ENCODE measurements at regions not wholly inside any gene's neighbourhood (a gene's known extent, or its start where the extent isn't known, plus 50 kb on each side); places are given as distances from the start of the nearest gene placed in this dataset.

DNA sequence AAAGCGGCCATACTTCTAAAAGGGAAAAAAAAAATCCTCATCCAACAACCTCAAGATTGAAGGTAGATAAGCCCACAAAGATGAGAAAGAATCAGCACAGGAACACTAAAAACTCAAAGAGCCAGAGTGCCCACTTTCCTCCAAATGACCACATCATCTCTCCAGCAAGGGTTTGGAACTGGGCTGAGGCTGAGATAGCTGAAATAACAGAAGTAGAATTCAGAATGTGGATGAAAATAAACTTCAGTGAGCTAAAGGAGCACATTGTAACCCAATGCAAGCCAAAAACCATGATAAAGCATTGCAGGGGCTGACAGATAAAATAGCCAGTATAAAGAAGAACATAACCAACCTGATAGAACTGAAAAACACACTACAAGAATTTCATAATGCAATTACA is 158.7 kb upstream of the UBE2E2 start:
- Mint-ChIP-seq H3K4me1 (no peaks in the 10 kb centered on the region), H3K27me3 (no peaks in the 10 kb centered on the region), H3K4me3 (no peak overlapping the region), H3K36me3 (no peaks in the 10 kb centered on the region), H3K27ac (no peak overlapping the region), H3K9me3 (ENCODE audit: low read depth) (peaks cover 12% of the 10 kb centered on the region)
- no peak for DNase-seq
- CTCF ChIA-PET = no interaction called here
- no peak for ATAC-seq

DNA sequence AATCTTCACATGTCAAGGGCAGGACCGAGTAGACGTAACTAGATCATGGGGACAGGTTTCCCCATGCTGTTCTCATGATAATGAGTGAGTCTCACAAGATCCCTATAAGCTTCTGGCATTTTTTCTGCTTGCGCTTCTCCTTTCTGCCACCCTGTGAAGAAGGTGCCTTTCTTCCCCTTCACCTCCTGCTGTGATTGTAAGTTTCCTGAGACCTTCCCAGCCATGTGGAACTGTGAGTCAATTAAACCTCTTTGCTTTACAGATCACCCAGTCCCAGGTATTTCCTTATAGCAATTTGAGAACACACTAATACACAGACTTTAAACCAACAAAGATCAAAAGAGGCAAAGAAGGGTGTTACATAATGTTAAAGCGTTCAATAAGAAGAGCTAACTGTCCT is 156.6 kb upstream of the UBE2E2 start:
- no peak overlapping the region for H3K27ac Mint-ChIP-seq
- H3K9me3 Mint-ChIP-seq (ENCODE audit: low read depth) = peaks cover 12% of the 10 kb centered on the region
- CTCF ChIA-PET = no interaction called here
- no peak overlapping the region for H3K4me3 Mint-ChIP-seq
- ATAC-seq (no peak), DNase-seq (no peak)
- no peaks in the 10 kb centered on the region for H3K4me1 Mint-ChIP-seq
- H3K36me3 Mint-ChIP-seq = no peaks in the 10 kb centered on the region
- no peaks in the 10 kb centered on the region for H3K27me3 Mint-ChIP-seq

DNA sequence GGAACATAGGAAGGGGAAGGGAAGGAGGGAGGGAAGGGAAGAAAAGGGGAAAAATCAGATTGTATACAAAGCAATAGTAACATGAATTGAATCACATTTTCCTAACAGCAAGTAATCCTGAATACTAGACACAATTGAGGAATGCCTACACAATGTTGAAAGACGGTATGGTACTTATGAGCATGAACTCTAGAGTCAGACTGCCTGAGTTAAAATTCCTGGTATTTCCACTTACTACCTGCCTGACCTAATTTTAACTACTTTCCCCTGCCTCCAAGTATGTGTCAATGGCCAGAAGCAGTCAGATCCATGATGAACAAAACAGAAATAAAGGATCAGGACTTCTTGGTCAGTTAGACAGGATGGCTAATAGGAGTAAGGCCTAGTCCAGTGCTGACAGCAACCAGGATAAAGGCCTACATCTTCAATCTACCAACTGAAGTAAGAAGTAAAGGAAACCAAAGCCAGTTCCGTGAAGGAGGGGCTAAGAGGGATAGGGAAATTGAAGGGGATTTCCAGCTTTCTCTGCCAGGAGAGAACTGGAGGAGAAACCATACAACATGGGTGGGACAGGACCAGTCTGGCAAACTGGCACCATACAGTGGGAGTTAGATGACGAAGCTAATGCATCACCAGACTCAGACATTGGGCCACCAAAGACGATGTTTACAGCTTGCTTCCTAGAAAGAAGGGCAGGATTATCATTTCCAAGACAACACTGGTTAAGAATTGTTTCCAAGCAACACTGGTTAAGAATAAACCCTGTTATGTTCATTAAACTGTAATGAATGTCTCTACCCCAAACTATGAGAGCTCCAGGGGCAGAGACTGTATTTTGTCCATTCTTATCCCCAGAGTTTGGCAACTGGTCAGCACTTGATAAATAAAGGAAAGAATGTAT is 151.6 kb upstream of the UBE2E2 start:
- Mint-ChIP-seq H3K4me1 (no peaks in the 10 kb centered on the region), H3K36me3 (no peaks in the 10 kb centered on the region), H3K9me3 (ENCODE audit: low read depth) (peaks cover 5% of the 10 kb centered on the region), H3K27me3 (no peaks in the 10 kb centered on the region), H3K27ac (no peak overlapping the region), H3K4me3 (no peak overlapping the region)
- no peak for ATAC-seq
- CTCF ChIA-PET = no interaction called here
- no peak for DNase-seq

DNA sequence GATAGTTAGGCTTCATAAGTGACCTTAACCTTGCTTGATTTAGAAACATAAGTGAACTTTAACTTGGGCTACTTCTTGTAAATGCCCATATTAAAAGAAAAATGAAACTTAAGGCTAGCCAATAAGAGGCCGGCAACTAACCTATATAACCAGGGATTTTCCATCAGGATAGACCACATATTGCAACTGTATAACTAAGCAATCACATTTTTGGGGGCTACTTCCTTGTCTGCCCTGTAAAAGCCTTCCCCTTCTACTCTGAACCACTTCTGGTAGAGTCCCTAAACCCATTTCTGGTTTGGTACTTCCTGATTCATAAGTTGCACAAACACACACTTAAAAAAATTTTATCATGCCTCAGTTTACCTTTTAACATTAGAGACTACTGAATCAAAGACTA is 150.9 kb upstream of the UBE2E2 start:
- no peaks in the 10 kb centered on the region for H3K36me3 Mint-ChIP-seq
- H3K27me3 Mint-ChIP-seq = no peaks in the 10 kb centered on the region
- DNase-seq = no peak
- no peak for ATAC-seq
- CTCF ChIA-PET = no interaction called here
- no peaks in the 10 kb centered on the region for H3K4me1 Mint-ChIP-seq
- no peak overlapping the region for H3K27ac Mint-ChIP-seq
- peaks cover 2% of the 10 kb centered on the region for H3K9me3 Mint-ChIP-seq (ENCODE audit: low read depth)
- H3K4me3 Mint-ChIP-seq = no peak overlapping the region

DNA sequence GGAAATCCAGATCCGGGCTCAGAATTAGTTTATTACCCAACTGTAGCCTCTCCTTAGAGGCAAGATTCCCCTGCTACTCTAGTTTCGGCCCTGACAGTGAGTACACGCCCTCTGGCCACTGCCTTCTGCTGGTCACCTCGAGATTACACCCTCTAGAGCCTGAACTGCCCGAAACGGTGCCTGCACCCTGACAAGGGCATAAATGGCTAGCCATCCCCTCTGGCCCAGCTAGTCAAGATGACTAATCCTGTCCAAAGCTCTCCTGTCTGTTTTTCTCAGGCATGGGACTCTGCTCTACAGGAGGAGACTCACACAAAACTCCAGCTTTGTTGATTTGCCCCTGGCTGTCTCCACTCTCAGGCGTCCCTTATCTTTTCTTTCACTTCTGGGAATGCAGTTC is 150.5 kb upstream of the UBE2E2 start:
- Mint-ChIP-seq H3K27me3 (no peaks in the 10 kb centered on the region), H3K4me3 (no peak overlapping the region), H3K9me3 (ENCODE audit: low read depth) (no peaks in the 10 kb centered on the region), H3K4me1 (no peaks in the 10 kb centered on the region), H3K36me3 (no peaks in the 10 kb centered on the region), H3K27ac (no peak overlapping the region)
- CTCF ChIA-PET = no interaction called here
- ATAC-seq (no peak), DNase-seq (no peak)

DNA sequence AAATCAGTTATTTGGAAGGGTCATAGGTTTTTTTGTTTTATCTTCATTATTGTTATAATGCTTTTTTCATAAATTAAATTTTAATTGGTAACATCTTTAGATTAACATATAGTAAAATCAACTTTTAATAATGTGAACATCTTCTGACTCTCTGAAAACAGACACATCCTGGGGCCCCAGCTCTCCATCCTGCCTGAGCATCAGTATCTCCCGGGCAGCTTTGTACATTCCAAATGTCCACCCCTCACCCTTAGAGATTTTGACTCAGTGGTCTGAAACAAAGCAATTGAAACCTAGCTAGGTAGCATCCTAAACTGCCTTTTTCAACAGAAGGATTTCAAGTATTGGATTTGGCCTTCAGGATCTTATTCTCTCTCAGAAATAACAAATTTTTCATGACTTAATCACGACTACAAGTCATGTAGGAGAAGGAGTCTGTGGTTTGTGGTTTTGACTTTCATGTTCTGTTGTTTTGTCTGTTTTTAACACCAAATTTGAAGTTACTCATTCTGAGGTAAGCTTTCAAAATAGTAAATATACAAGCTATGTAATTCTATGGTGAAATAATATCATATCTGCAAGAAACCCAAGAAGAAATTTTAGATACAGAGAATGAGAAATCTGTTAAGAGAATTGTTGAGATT is 147.3 kb upstream of the UBE2E2 start:
- Mint-ChIP-seq H3K9me3 (ENCODE audit: low read depth) (peaks cover under 1% of the 10 kb centered on the region), H3K4me3 (no peak overlapping the region), H3K27ac (no peak overlapping the region), H3K36me3 (no peaks in the 10 kb centered on the region), H3K4me1 (no peaks in the 10 kb centered on the region), H3K27me3 (no peaks in the 10 kb centered on the region)
- ATAC-seq (no peak), DNase-seq (no peak)
- CTCF ChIA-PET = no interaction called here

DNA sequence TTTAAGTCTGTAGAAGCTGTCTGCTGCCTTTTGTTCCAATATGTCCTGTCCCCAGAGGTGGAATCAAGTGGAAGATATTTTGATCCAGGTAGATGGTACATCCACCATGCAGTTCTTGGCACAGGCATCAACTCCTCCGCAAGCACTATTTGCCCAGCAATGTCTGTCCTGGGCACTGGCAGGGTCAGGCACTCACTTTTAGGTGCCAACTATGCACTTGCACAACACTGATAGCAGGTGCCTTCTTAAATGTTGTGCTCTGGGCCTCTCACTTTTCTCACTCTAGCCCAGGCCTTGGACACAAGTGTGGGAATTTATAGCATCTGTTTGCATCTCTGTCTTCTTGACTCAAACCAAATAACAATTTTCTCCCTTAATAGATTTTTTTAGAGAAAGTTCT is 140.5 kb upstream of the UBE2E2 start:
- Mint-ChIP-seq H3K4me1 (no peaks in the 10 kb centered on the region), H3K27ac (no peak overlapping the region), H3K27me3 (no peaks in the 10 kb centered on the region), H3K4me3 (no peak overlapping the region), H3K36me3 (no peaks in the 10 kb centered on the region), H3K9me3 (ENCODE audit: low read depth) (peaks cover 6% of the 10 kb centered on the region)
- ATAC-seq (no peak), DNase-seq (no peak)
- CTCF ChIA-PET = no interaction called here

DNA sequence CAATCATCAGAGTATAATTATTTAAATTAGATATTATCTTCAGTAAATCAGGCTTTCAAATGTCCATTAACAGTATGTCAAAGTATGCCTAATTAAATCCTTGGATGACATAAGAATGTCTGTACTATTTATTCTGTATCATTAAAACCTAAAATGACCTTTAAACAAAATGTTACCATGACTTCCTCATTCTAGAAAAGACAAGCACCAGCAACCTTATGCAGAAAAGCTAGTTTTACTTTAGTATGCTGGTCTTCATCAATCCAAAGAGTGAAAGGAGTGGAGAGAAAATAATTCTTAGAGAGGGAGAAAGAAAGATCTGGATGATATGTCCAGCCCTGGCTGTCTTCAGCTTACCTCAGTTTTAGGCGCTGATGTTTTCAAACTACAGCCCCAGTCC is 140.1 kb upstream of the UBE2E2 start:
- H3K4me1 Mint-ChIP-seq = no peaks in the 10 kb centered on the region
- no peak overlapping the region for H3K27ac Mint-ChIP-seq
- ATAC-seq (no peak), DNase-seq (no peak)
- CTCF ChIA-PET = no interaction called here
- H3K27me3 Mint-ChIP-seq = no peaks in the 10 kb centered on the region
- no peaks in the 10 kb centered on the region for H3K36me3 Mint-ChIP-seq
- H3K4me3 Mint-ChIP-seq = no peak overlapping the region
- peaks cover 6% of the 10 kb centered on the region for H3K9me3 Mint-ChIP-seq (ENCODE audit: low read depth)

DNA sequence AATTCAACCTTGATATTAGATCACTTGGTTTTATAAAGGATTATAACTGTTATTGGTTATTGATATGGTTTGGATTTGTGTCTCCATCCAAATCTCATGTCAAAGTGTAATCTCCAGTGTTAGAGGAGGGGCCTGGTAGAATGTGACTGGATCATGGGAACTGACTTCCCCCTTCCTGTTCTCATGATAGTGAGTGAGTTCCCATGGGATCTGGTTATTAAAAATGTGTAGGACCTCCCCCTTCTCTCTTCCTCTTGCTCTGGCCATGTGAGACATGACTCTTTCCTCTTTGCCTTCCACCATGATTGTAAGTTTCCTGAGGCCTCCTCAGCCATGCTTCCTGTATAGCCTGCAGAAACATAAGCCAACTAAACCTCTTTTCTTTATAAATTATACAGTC is 136.0 kb upstream of the UBE2E2 start:
- H3K4me3 Mint-ChIP-seq = no peak overlapping the region
- DNase-seq (no peak), ATAC-seq (no peak)
- CTCF ChIA-PET = no interaction called here
- H3K9me3 Mint-ChIP-seq (ENCODE audit: low read depth) = peaks cover 2% of the 10 kb centered on the region
- H3K27me3 Mint-ChIP-seq = no peaks in the 10 kb centered on the region
- H3K4me1 Mint-ChIP-seq = no peaks in the 10 kb centered on the region
- H3K27ac Mint-ChIP-seq = no peak overlapping the region
- H3K36me3 Mint-ChIP-seq = no peaks in the 10 kb centered on the region

DNA sequence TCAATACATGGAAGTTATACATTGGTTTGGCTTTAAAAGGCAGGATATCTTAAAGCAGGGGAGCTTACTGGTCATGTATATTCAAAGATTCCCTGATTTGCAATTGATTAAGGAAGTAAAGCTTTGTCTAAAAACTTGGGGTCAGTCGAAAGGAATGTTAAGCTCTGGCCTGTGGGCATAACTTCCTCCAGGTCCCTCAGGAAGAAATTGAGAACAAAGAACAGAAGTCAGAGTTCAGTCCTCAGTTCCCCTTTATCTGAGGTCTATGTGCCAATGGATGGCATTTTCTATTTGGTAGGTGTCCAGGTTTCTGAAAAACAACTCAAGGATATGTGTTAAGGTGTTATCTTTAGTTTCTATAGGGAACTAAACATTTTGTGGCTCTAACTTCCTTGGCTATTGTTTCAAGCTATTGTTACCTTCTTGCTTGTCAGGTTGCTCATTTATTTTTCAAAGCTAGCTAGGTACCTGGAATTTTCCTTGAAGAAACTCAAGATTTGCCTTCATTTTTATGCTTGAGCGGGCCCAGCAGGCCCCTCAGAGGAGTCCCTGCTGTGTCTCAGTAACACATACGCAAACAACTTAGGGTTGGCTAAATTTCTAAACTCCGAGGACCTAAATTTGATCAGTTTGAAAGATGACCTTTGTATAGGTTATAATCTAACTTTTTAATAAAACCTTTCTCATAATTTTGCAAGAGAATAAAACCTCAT is 135.0 kb upstream of the UBE2E2 start:
- DNase-seq = no peak
- no peaks in the 10 kb centered on the region for H3K4me1 Mint-ChIP-seq
- no peaks in the 10 kb centered on the region for H3K36me3 Mint-ChIP-seq
- CTCF ChIA-PET = no interaction called here
- H3K27me3 Mint-ChIP-seq = no peaks in the 10 kb centered on the region
- H3K4me3 Mint-ChIP-seq = no peak overlapping the region
- no peak overlapping the region for H3K27ac Mint-ChIP-seq
- ATAC-seq = no peak
- peaks cover 2% of the 10 kb centered on the region for H3K9me3 Mint-ChIP-seq (ENCODE audit: low read depth)

DNA sequence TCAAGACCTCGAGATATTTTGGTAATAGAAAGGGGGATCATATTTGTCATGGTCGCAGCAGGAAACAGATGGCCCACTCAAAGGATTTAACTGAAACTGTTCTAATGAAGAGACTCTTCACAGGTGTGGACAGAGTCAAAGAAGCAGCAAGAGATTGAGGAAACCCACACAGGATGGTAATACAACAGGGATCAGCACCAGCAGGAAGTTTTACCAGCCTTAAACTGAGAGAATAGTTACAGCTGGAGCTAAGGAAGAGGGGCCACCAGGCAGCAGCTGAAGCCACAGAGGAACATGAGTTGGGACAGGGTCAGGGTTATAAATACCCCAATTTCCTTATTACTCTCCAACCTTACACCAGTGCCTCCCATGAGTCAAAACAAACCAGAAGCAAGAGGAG is 131.8 kb upstream of the UBE2E2 start:
- H3K9me3 Mint-ChIP-seq (ENCODE audit: low read depth) = peaks cover 2% of the 10 kb centered on the region
- no peaks in the 10 kb centered on the region for H3K36me3 Mint-ChIP-seq
- DNase-seq = no peak
- no peak for ATAC-seq
- CTCF ChIA-PET = no interaction called here
- no peak overlapping the region for H3K27ac Mint-ChIP-seq
- no peak overlapping the region for H3K4me3 Mint-ChIP-seq
- no peaks in the 10 kb centered on the region for H3K27me3 Mint-ChIP-seq
- H3K4me1 Mint-ChIP-seq = no peaks in the 10 kb centered on the region

DNA sequence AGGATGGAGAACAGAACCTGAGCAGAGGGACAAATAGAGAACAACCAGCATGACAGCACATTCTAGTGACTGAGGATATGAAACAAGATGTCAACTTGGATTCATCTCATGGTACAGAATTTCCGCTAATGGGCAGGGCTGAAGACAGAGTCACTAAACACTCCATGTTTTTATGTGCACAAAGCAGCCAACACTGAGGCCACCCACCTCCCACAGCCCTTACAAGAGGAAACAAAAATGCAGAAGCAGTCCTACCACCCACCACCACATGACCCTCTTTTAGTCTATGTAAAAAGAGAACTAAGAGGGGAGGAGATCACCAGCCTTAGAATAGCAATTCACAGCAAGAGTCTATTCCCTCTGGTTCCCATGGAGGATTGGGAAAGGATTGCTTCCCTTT is 131.4 kb upstream of the UBE2E2 start:
- CTCF ChIA-PET = no interaction called here
- Mint-ChIP-seq H3K4me3 (no peak overlapping the region), H3K4me1 (no peaks in the 10 kb centered on the region), H3K36me3 (no peaks in the 10 kb centered on the region), H3K27me3 (no peaks in the 10 kb centered on the region), H3K27ac (no peak overlapping the region), H3K9me3 (ENCODE audit: low read depth) (peaks cover 2% of the 10 kb centered on the region)
- ATAC-seq (no peak), DNase-seq (no peak)

DNA sequence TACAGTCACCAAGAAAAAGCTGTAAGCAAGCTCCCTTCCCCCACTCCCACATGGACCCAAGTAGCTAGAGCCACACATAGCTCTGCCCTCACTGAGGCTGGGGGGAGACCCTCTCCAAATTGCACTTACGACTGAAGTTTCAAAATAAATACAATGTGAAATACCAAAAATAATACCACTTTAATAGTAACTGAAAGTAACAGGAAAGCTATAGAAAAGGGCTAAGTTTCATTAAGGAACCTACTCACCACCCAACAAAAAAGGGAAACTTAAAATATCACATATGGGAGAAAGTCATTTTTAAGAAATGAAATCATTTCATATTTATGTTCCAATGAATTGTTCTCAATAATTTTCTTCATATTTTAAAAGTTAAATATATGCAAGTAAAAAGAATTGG is 130.4 kb upstream of the UBE2E2 start:
- Mint-ChIP-seq H3K27ac (no peak overlapping the region), H3K36me3 (no peaks in the 10 kb centered on the region), H3K4me1 (no peaks in the 10 kb centered on the region), H3K4me3 (no peak overlapping the region), H3K27me3 (no peaks in the 10 kb centered on the region), H3K9me3 (ENCODE audit: low read depth) (peaks cover 2% of the 10 kb centered on the region)
- ATAC-seq (no peak), DNase-seq (no peak)
- CTCF ChIA-PET = no interaction called here

DNA sequence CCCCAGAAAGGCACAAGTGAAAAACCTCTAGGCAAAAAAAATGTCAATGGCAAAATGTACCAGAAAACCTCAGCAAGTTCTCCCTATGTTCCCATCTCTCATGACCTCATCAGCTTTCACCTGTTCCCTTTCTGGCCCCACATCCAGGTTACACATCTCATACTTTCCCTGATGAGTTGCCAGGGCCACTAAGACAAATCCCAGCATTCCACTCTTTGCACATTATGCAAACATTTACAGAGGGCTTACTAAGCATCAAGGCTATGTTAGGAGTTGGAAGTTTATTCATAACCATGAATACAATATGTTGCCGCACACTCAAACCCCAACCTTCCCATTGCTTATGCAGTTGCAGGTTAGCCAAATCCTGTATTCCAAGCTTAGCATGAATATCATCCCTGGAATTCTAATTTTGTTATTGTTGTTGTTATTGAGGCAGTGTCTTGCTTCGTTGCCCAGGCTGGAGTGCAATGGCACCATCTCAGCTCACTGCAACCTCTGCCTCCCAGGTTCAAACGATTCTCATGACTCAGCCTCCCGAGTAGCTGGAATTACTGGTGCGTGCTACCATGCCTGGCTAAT is 129.3 kb upstream of the UBE2E2 start:
- Mint-ChIP-seq H3K4me3 (no peak overlapping the region), H3K27ac (no peak overlapping the region), H3K4me1 (no peaks in the 10 kb centered on the region), H3K36me3 (no peaks in the 10 kb centered on the region), H3K9me3 (ENCODE audit: low read depth) (peaks cover 2% of the 10 kb centered on the region), H3K27me3 (no peaks in the 10 kb centered on the region)
- no peak for ATAC-seq
- no peak for DNase-seq
- CTCF ChIA-PET = no interaction called here

Data from activated CD8-positive, alpha-beta memory T cell treated with anti-CD3 and anti-CD28 coated beads, Interleukin-2, amount 10 ng/mL, durations not matched to agents 7 days and 5 days (primary cell).